ENCODE measurements at regions not wholly inside any gene's neighbourhood (a gene's known extent, or its start where the extent isn't known, plus 50 kb on each side); places are given as distances from the start of the nearest gene placed in this dataset.

DNA sequence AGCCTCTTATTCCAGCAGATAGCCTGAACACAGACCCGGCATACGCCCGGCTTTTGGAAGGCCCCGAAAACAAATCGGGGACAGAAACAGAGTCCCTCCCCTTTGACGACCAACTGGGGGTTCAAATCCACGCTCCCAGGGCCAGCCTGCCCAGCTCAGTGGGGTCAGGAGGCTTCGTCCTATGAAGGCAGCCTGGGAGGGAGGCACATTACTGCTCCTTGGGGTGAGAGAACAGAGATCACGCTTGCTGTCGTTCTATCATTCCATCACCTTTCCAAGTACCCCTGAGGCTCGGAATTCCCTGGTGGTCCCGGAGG is 208.8 kb upstream of the SALL3 start:
- no peaks in the 10 kb centered on the region for H3K79me2 ChIP-seq (ENCODE audit: insufficient read depth, low read length)
- H3K9ac ChIP-seq (ENCODE audit: insufficient read depth, low read length, poor library complexity, severe bottlenecking), result no peak overlapping the region
- no peak for DNase-seq
- no peaks in the 10 kb centered on the region for H3K36me3 Mint-ChIP-seq
- H3K9me3 Mint-ChIP-seq, result no peaks in the 10 kb centered on the region
- H3K4me1 Mint-ChIP-seq, result no peaks in the 10 kb centered on the region
- H3K27me3 Mint-ChIP-seq (ENCODE audit: low read depth in 3 of 3), result peaks cover 9 to 13% (median 9%) of the 10 kb centered on the region in 3 donors
- no peaks in the 10 kb centered on the region for H3K9me3 ChIP-seq (replicated peaks in 1 of 2; ENCODE audit: control insufficient read depth in 1 of 2, insufficient read depth in 1 of 2, low read length in 2 of 2)
- H3K27ac ChIP-seq (ENCODE audit: low read depth in 1 of 2, low read length in 2 of 2), result no peak overlapping the region
- no peak overlapping the region for H3K27ac Mint-ChIP-seq
- H4K20me1 ChIP-seq (ENCODE audit: insufficient read depth, low read length), result no peaks in the 10 kb centered on the region
- WGBS (ENCODE audit: insufficient coverage), result 90% methylated on average over 8 of the region's 12 CpGs
- H3K27me3 ChIP-seq (ENCODE audit: control insufficient read depth in 2 of 2, insufficient read depth in 2 of 2, low read length in 2 of 2), result no peaks in the 10 kb centered on the region
- intact Hi-C loops (cut with micrococcal nuclease), result no loop called here
- no peaks in the 10 kb centered on the region for H3K4me1 ChIP-seq (ENCODE audit: control insufficient read depth in 1 of 2, insufficient read depth in 2 of 2, low read length in 2 of 2)
- no peaks in the 10 kb centered on the region for H3K36me3 ChIP-seq (replicated peaks in 1 of 2; ENCODE audit: control insufficient read depth in 1 of 2, insufficient read depth in 2 of 2, low read length in 2 of 2)
- TF ChIP-seq, protein P1, sequence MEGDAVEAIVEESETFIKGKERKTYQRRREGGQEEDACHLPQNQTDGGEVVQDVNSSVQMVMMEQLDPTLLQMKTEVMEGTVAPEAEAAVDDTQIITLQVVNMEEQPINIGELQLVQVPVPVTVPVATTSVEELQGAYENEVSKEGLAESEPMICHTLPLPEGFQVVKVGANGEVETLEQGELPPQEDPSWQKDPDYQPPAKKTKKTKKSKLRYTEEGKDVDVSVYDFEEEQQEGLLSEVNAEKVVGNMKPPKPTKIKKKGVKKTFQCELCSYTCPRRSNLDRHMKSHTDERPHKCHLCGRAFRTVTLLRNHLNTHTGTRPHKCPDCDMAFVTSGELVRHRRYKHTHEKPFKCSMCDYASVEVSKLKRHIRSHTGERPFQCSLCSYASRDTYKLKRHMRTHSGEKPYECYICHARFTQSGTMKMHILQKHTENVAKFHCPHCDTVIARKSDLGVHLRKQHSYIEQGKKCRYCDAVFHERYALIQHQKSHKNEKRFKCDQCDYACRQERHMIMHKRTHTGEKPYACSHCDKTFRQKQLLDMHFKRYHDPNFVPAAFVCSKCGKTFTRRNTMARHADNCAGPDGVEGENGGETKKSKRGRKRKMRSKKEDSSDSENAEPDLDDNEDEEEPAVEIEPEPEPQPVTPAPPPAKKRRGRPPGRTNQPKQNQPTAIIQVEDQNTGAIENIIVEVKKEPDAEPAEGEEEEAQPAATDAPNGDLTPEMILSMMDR (IDR thresholded peaks at IDR 0.05), result no peak
- no peak overlapping the region for H2AFZ ChIP-seq (ENCODE audit: insufficient read depth, low read depth, low read length, poor library complexity, severe bottlenecking)
- no peak overlapping the region for H3K4me3 ChIP-seq (replicated peaks in 1 of 3; ENCODE audit: low read depth in 2 of 3, low read length in 3 of 3)
- H3K4me2 ChIP-seq (replicated peaks; ENCODE audit: extremely low read depth, low read length, poor library complexity, severe bottlenecking), result no peak overlapping the region
- H3K4me3 Mint-ChIP-seq, result no peak overlapping the region

DNA sequence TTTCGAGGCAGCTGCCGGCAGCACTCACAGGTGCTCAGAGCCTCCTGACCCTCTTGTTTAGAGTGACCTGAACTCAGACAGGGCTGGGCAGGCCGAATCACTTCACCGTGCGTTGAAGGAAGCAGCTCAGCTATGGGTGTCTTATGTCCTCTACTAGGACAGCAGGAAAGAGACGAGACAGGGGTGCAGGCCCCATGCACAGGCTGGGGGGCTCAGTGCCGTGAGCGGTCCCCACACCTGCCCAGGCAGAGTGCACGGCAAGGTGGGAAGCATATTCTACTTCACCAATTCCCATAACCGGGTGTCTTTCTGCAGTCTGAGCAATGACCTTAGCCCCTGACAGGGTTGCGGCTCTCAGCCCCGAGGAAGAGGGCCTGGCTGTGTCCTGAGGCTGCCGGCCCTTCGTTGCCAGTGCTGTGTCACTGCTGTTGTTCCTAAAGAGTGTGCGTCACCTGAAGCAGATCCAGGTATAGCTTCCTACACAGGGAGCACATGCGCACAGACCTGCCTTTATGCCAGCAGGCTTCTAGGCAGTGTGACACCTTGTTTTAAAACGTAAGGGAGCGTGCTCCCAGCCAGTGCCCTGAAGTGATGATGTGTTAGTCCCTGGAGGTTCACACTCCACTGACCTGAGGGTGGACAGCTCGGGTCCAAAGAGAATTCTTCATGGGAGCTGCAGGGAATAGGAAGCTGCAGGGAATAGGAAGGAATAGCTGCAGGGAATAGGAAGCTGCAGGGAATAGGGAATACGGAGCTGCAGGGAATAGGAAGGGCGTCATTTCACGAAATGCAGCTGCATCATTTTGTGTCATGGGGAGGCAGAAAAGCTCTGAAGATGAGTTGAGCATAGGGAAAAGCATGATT is 207.9 kb upstream of the SALL3 start:
- Histone ChIP-seq H4K20me1 (ENCODE audit: insufficient read depth, low read length) (no peaks in the 10 kb centered on the region), H3K9ac (ENCODE audit: insufficient read depth, low read length, poor library complexity, severe bottlenecking) (no peak overlapping the region), H3K9me3 (replicated peaks in 1 of 2; ENCODE audit: control insufficient read depth in 1 of 2, insufficient read depth in 1 of 2, low read length in 2 of 2) (no peaks in the 10 kb centered on the region), H3K4me1 (ENCODE audit: control insufficient read depth in 1 of 2, insufficient read depth in 2 of 2, low read length in 2 of 2) (no peaks in the 10 kb centered on the region), H3K4me3 (replicated peaks in 1 of 3; ENCODE audit: low read depth in 2 of 3, low read length in 3 of 3) (no peak overlapping the region), H3K36me3 (replicated peaks in 1 of 2; ENCODE audit: control insufficient read depth in 1 of 2, insufficient read depth in 2 of 2, low read length in 2 of 2) (no peaks in the 10 kb centered on the region), H3K27me3 (ENCODE audit: control insufficient read depth in 2 of 2, insufficient read depth in 2 of 2, low read length in 2 of 2) (no peaks in the 10 kb centered on the region), H3K79me2 (ENCODE audit: insufficient read depth, low read length) (no peaks in the 10 kb centered on the region), H3K4me2 (replicated peaks; ENCODE audit: extremely low read depth, low read length, poor library complexity, severe bottlenecking) (no peak overlapping the region), H3K27ac (ENCODE audit: low read depth in 1 of 2, low read length in 2 of 2) (no peak overlapping the region), H2AFZ (ENCODE audit: insufficient read depth, low read depth, low read length, poor library complexity, severe bottlenecking) (no peak overlapping the region)
- H3K4me1 Mint-ChIP-seq, result no peaks in the 10 kb centered on the region
- H3K36me3 Mint-ChIP-seq, result no peaks in the 10 kb centered on the region
- H3K27me3 Mint-ChIP-seq (ENCODE audit: low read depth in 3 of 3), result peaks cover 9 to 13% (median 9%) of the 10 kb centered on the region in 3 donors
- H3K27ac Mint-ChIP-seq, result peak overlapping the region in 1 of 7 donors; percentile 58
- WGBS (ENCODE audit: insufficient coverage), result 88% methylated on average over 20 of the region's 22 CpGs
- no peaks in the 10 kb centered on the region for H3K9me3 Mint-ChIP-seq
- DNase-seq, result no peak
- peak overlapping the region in 1 of 2 donors; percentile 50 for H3K4me3 Mint-ChIP-seq
- intact Hi-C loops (cut with micrococcal nuclease), result no loop called here
- TF ChIP-seq, protein P1 (IDR thresholded peaks at IDR 0.05), result no peak
